ENCODE measurements at regions not wholly inside any gene's neighbourhood (a gene's known extent, or its start where the extent isn't known, plus 50 kb on each side); places are given as distances from the start of the nearest gene placed in this dataset.
"Not testable (repeated sequence)": the region's sequence is repeated elsewhere in the genome, so short reads cannot be mapped to it uniquely, and the experiment has no call there.

- in situ Hi-C loops (cut with HindIII; ENCODE audit: low sequenced_read_pairs): no loop called here
Observed at GRCh38 chr15:95724908-95725633, 605.4 kb upstream of the NR2F2 start.

DNA sequence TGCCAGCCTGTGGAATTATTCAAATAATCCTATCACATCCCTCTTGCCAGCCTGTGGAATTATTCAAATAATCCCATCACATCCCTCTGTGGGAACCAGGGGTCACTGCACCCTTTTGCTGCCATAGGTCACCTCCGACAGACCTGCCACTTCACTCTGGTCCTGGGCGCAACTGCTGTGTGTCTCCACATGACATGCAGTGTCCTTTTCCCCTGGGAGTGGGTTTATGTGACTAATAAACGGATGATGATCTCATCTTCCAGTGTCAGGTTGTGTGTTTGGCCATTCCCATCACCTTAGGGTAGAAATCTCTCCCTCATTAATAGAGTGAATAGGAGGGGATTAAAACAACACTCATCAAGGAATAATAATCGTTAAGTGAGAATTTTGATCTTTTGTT, 603.6 kb upstream of the NR2F2 start:
- in situ Hi-C loops (cut with HindIII; ENCODE audit: low sequenced_read_pairs): no loop called here
- no peak for DNase-seq (ENCODE audit: low spot score)

More at GRCh38 chr15:95724908-95725633, 605.4 kb upstream of the NR2F2 start:
- DNase-seq (ENCODE audit: low spot score): no peak

GRCh38 chr15:95733931-95734330, 596.6 kb upstream of the NR2F2 start:
- in situ Hi-C loops (cut with HindIII; ENCODE audit: low sequenced_read_pairs): no loop called here

DNA sequence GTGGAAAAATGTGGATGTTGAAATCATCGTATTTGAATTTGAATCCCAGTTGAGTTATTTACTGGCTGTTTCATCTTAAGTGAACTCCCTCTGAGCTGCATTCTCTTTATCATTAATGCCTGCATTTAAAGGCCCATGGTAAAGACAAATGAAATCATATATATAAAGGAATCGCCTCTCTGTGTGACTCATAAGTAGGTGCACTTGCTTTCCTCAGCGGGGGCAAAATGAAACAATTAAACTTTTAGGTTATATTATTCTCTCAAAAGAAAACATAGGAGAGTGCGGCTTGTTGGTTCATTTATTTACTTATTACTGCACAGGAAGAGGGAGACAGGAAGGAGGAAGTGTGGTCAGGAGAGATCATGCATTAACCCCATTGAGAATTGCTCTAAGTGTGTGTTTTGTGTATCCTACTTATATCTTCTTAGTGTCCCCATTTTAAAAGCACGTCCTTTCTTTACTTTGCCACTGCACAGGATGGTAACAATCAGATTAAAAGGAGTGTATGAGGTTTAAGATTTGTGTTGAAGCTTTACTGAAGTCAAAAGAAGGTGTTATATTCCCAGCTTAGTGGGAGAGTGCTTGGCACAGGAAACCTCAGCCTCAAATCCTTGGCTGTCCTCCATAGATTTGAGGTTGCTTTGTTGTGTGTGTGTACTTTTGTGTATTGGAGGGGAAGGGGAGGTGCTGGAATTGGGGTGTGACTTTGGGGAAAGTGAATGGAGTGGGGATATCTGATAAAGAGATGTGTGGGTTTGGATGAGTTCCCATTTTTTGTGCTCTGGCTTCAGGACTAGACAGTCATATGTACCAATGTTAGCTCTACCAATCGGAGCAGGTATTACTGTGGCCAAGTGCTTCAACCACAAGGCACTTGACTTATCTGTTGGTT, 595.8 kb upstream of the NR2F2 start:
- no peak for DNase-seq (ENCODE audit: low spot score)
- in situ Hi-C loops (cut with HindIII; ENCODE audit: low sequenced_read_pairs): no loop called here

More at GRCh38 chr15:95733931-95734330, 596.6 kb upstream of the NR2F2 start:
- DNase-seq (ENCODE audit: low spot score): no peak

GRCh38 chr15:95737060-95737459, 593.4 kb upstream of the NR2F2 start:
- DNase-seq (ENCODE audit: low spot score): no peak
- in situ Hi-C loops (cut with HindIII; ENCODE audit: low sequenced_read_pairs): no loop called here

GRCh38 chr15:95739131-95739530, 591.4 kb upstream of the NR2F2 start:
- DNase-seq (ENCODE audit: low spot score): no peak
- in situ Hi-C loops (cut with HindIII; ENCODE audit: low sequenced_read_pairs): no loop called here

GRCh38 chr15:95741830-95742229, 588.7 kb upstream of the NR2F2 start:
- no peak for DNase-seq (ENCODE audit: low spot score)
- in situ Hi-C loops (cut with HindIII; ENCODE audit: low sequenced_read_pairs): no loop called here

DNA sequence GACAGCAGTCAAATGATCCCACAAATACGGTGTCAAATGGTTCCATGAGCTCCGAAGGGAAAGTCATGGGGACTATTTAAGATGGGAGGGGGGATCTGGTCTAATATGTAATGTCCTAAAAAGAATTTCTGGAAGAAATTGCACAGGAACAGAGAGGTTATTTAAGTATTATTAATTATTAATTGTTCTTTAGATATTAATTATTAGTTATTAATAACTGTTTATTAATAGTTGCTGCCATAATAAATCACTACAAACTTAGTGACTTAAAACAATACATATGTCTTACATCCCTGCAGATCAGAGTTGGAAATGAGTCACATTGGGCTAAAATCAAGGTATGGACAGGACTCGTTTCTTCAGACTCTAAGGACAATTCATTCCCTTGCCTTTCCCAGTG, 588.2 kb upstream of the NR2F2 start:
- no peak for DNase-seq (ENCODE audit: low spot score)
- in situ Hi-C loops (cut with HindIII; ENCODE audit: low sequenced_read_pairs): no loop called here

DNA sequence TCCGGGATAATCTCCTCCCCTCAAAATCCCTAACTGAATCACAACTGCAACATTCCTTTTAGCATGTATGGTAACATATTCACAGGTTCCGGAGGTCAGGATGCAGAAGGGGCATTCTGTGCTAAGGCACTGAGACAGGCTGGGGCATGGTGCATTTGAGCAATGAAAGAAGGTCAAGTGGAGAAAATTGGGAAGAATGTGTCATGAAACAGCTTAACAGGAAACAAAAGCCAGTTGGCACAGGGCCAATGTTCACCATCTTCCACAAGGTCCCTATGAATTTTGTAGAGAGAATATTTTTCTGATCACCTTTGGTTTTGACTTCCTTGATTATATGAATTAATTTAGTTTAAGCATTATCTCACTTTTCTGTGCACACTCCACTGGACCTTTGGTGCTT, 587.7 kb upstream of the NR2F2 start:
- peak; percentile 2 for DNase-seq (ENCODE audit: low spot score)
- in situ Hi-C loops (cut with HindIII; ENCODE audit: low sequenced_read_pairs): no loop called here

DNA sequence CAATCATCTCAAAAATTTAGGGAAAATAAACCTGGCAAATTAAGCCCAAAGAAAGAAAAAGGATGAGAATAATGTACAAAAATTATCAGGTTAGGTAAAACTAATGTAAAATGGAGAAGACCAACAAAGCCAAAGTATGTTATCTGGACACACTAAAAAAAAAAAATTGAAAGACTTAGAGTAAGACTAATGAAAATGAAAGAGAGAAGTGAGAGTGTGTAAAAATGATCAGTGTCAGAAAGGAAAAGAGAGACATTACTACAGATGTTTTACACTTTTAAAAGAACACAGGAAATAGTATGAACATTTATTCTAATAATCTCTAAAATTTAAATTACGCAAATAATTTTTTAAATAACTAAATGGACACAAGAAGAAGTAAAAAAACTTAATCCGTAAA, 573.3 kb upstream of the NR2F2 start:
- in situ Hi-C loops (cut with HindIII; ENCODE audit: low sequenced_read_pairs): no loop called here
- no peak for DNase-seq (ENCODE audit: low spot score)

- in situ Hi-C loops (cut with HindIII; ENCODE audit: low sequenced_read_pairs): no loop called here
- no peak for DNase-seq (ENCODE audit: low spot score)
Observed at GRCh38 chr15:95758451-95758850, 572.0 kb upstream of the NR2F2 start.

GRCh38 chr15:95758851-95759250, 571.6 kb upstream of the NR2F2 start:
- DNase-seq (ENCODE audit: low spot score): no peak
- in situ Hi-C loops (cut with HindIII; ENCODE audit: low sequenced_read_pairs): no loop called here

DNA sequence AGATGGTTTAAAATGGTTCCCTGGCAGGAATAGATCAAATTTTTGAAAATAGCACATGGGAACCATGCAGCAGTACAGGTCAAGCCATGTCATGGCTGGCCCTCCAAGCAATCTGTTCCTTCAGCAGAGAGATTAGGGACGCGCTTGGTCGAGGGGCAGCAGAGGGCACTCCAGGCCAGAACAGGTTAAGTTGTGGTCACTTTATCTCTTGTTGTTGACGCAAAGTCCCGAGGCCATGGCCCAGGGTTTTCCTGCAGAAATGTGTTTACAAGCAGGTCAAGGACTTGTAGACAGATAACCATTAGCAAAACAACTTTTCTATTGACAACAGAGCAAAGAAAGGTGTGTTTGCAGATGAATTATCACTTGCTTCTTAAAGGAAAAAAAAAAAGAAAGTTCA, 570.0 kb upstream of the NR2F2 start:
- peak; percentile 2 for DNase-seq (ENCODE audit: low spot score)

GRCh38 chr15:95761501-95762165, 568.9 kb upstream of the NR2F2 start:
- no peak for DNase-seq (ENCODE audit: low spot score)
- in situ Hi-C loops (cut with HindIII; ENCODE audit: low sequenced_read_pairs): no loop called here

More for the DNA sequence above, 570.0 kb upstream of the NR2F2 start:
- in situ Hi-C loops (cut with HindIII; ENCODE audit: low sequenced_read_pairs): no loop called here

GRCh38 chr15:95763426-95763825, 567.1 kb upstream of the NR2F2 start:
- DNase-seq (ENCODE audit: low spot score): no peak
- in situ Hi-C loops (cut with HindIII; ENCODE audit: low sequenced_read_pairs): no loop called here

GRCh38 chr15:95765161-95765560, 565.3 kb upstream of the NR2F2 start:
- no peak for DNase-seq (ENCODE audit: low spot score)
- in situ Hi-C loops (cut with HindIII; ENCODE audit: low sequenced_read_pairs): no loop called here

GRCh38 chr15:95770196-95770595, 560.3 kb upstream of the NR2F2 start:
- in situ Hi-C loops (cut with HindIII; ENCODE audit: low sequenced_read_pairs): no loop called here
- DNase-seq (ENCODE audit: low spot score): no peak

- no peak for DNase-seq (ENCODE audit: low spot score)
- in situ Hi-C loops (cut with HindIII; ENCODE audit: low sequenced_read_pairs): no loop called here
Observed at GRCh38 chr15:95772982-95773381, 557.5 kb upstream of the NR2F2 start.

DNA sequence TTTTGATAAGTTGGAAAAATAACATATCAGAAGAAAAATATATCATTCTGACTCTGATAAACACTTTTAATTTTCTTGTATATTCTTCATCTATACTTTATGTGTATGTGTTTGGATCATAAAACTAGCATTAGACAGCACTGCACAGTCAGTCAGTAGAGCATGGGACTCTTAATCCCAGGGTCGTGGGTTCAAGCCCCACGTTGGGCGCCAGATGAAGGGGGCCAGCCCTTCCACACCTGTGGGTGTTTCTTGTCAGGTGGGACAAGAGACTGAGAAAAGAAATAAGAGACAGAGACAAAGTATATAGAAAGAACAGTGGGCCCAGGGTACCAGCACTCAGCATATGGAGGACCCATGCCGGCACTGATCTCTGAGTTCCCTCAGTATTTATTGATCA, 546.0 kb upstream of the NR2F2 start:
- in situ Hi-C loops (cut with HindIII; ENCODE audit: low sequenced_read_pairs): no loop called here
- no peak for DNase-seq (ENCODE audit: low spot score)

- DNase-seq (ENCODE audit: low spot score); in situ Hi-C loops (cut with HindIII; ENCODE audit: low sequenced_read_pairs): not testable (repeated sequence)
Observed at GRCh38 chr15:95785276-95785675, 545.2 kb upstream of the NR2F2 start.

All from G401 (cell line).